Hepatocyte (in vitro differentiated cells): ENCODE measurements at regions not wholly inside any gene's neighbourhood (a gene's known extent, or its start where the extent isn't known, plus 50 kb on each side); places are given as distances from the start of the nearest gene placed in this dataset.

Source experiments
- CTCF ChIP-seq: fragments of 200-600 bp; sonication (generic); IDR thresholded peaks from 2 replicates; pipeline ENCODE4 v1.5.1; 2016; ENCODE audit warnings: antibody characterized with exemption, mild to moderate bottlenecking; ENCODE audit not compliant: poor library complexity
- EZH2 ChIP-seq: fragments of 200-600 bp; sonication (generic); IDR thresholded peaks from 2 replicates; pipeline ENCODE4 v1.6.1; 2016; ENCODE audit warnings: antibody characterized with exemption, mild to moderate bottlenecking, borderline replicate concordance

- TF ChIP-seq EZH2 (no peak), CTCF (no peak)
These were observed 1611.1 kb upstream of the ZEB2 start for GRCh38 chr2:146131048-146131447.
